ENCODE measurements at regions not wholly inside any gene's neighbourhood (a gene's known extent, or its start where the extent isn't known, plus 50 kb on each side); places are given as distances from the start of the nearest gene placed in this dataset.

DNA sequence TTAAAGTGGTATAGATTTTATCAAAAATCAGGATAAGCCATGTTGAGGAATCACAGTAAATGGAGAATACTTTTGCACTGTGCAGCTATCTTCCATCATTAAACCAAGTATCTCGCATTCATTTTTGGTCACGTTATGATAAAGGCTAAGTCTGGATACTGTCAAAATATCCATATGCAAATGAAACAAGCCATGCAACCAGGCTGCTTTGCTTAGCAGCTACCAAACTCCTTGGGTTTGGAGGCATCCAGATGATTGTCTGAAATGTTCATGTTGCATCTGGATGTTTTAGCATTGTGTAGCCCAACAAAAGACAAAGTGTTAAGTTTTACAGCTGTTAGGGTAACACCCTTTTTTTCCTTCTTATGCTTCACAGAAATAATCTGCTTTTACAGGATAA, 322.9 kb upstream of the MDFIC2 start:
- no peak for TF ChIP-seq POLR2A (IDR thresholded peaks at IDR 0.05; ENCODE audit: extremely low read depth, insufficient read length)
- TF ChIP-seq, protein P1, sequence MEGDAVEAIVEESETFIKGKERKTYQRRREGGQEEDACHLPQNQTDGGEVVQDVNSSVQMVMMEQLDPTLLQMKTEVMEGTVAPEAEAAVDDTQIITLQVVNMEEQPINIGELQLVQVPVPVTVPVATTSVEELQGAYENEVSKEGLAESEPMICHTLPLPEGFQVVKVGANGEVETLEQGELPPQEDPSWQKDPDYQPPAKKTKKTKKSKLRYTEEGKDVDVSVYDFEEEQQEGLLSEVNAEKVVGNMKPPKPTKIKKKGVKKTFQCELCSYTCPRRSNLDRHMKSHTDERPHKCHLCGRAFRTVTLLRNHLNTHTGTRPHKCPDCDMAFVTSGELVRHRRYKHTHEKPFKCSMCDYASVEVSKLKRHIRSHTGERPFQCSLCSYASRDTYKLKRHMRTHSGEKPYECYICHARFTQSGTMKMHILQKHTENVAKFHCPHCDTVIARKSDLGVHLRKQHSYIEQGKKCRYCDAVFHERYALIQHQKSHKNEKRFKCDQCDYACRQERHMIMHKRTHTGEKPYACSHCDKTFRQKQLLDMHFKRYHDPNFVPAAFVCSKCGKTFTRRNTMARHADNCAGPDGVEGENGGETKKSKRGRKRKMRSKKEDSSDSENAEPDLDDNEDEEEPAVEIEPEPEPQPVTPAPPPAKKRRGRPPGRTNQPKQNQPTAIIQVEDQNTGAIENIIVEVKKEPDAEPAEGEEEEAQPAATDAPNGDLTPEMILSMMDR (IDR thresholded peaks at IDR 0.05; ENCODE audit: low read depth, low read length), result no peak
- no peak for TF ChIP-seq MYC (IDR thresholded peaks at IDR 0.05; ENCODE audit: low read depth, low read length)
- TF ChIP-seq, protein P2, sequence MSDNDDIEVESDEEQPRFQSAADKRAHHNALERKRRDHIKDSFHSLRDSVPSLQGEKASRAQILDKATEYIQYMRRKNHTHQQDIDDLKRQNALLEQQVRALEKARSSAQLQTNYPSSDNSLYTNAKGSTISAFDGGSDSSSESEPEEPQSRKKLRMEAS (IDR thresholded peaks at IDR 0.05; ENCODE audit: low read depth, low read length), result no peak
- DNase-seq (ENCODE audit: low read depth), result no peak
- H3K4me3 ChIP-seq (ENCODE audit: low read depth, low read length), result no peak overlapping the region

DNA sequence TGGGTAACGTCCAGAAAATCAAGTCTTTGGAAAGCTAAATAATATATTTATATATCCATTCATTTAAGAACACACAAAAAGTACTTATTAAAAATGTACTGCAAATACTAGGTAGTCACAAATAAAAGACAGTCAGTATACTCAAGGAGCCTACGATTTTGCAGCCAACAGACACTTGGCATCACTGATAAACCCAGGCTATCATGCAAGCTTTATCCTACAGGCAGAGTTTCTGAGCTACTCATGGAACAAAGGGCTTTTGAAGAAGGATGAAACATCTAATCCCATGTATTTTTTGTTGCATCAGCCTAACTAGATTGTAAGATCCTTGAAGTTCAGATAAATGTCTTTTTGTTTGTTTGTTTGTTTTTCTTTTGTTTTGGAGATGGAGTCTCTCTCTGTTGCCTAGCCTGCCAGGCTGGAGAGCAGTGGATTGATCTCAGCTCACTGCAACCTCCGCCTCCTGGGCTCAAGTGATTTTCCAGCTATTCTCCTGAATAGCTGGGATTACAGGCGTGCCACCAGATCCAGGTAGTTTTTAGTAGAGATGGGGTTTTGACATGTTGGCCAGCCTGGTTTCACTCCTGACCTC, 319.4 kb upstream of the MDFIC2 start:
- TF ChIP-seq, protein P2 (IDR thresholded peaks at IDR 0.05; ENCODE audit: low read depth, low read length), result no peak
- TF ChIP-seq POLR2A (IDR thresholded peaks at IDR 0.05; ENCODE audit: extremely low read depth, insufficient read length), result no peak
- TF ChIP-seq, protein P1 (IDR thresholded peaks at IDR 0.05; ENCODE audit: low read depth, low read length), result no peak
- no peak for TF ChIP-seq MYC (IDR thresholded peaks at IDR 0.05; ENCODE audit: low read depth, low read length)
- no peak for DNase-seq (ENCODE audit: low read depth)

DNA sequence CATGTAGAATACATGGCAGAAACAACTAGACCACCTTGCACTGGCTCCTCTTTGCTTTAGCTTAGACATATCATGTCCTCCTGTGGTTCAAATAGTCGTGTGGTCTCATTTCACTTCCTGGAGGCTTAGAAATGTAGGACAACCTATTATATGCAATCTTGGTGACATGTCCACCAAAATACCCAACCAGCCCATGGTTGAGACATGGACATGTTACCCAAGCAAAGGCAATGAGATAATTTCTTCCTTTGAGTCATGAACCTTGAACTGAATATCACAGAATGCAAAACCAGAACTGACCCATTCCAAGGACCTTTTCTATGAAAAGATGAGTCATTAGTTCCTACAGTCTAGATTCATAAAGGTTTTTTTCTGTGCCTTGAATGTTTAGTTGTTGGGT, 309.0 kb upstream of the MDFIC2 start:
- TF ChIP-seq MYC (IDR thresholded peaks at IDR 0.05; ENCODE audit: low read depth, low read length), result no peak
- TF ChIP-seq POLR2A (IDR thresholded peaks at IDR 0.05; ENCODE audit: extremely low read depth, insufficient read length), result no peak
- TF ChIP-seq, protein P2 (IDR thresholded peaks at IDR 0.05; ENCODE audit: low read depth, low read length), result no peak
- TF ChIP-seq, protein P1 (IDR thresholded peaks at IDR 0.05; ENCODE audit: low read depth, low read length), result no peak
- no peak overlapping the region for H3K4me3 ChIP-seq (ENCODE audit: low read depth, low read length)
- DNase-seq (ENCODE audit: low read depth), result no peak

More for the DNA sequence above, 319.4 kb upstream of the MDFIC2 start:
- no peak overlapping the region for H3K4me3 ChIP-seq (ENCODE audit: low read depth, low read length)

DNA sequence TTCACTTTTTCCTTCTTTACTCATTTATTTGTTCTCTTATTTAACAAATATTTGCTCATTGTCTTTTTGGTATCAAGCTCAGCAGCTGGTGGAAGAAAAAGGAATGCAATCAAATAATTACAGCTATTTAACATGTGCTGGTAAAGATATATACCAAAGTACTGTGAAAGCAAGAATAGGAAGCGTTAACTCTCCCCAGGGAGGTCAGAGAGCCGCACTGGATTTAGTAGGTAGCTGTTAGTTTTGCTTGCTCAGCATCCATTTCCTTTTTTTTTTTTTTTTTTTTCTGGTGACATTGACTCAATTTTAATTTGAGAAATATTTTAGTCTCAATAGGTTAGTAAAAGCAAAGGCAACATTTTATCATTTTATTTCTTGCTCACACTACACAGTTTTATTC, 308.5 kb upstream of the MDFIC2 start:
- no peak overlapping the region for H3K4me3 ChIP-seq (ENCODE audit: low read depth, low read length)
- TF ChIP-seq, protein P2 (IDR thresholded peaks at IDR 0.05; ENCODE audit: low read depth, low read length), result no peak
- TF ChIP-seq, protein P1 (IDR thresholded peaks at IDR 0.05; ENCODE audit: low read depth, low read length), result no peak
- TF ChIP-seq MYC (IDR thresholded peaks at IDR 0.05; ENCODE audit: low read depth, low read length) (no peak), POLR2A (IDR thresholded peaks at IDR 0.05; ENCODE audit: extremely low read depth, insufficient read length) (no peak)
- DNase-seq (ENCODE audit: low read depth), result no peak

DNA sequence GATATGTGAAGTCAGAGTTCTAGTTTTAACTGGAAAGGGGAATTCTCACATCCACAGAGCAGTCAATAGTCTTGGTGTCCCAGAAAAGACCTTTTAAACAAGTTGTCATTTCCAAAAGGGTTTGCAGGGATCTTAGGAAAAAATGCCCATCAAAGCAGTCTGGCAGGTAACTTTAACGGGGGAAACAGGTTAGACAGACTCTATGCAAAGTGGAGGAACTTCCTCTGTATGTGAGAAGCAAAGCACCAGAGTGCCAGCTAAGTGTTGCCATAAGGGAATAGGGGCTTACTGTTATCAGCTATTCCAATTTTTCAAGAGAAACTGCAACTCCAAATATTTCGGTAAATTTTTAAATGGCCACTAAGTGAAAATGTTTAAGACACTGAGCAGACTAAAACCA, 307.9 kb upstream of the MDFIC2 start:
- no peak for DNase-seq (ENCODE audit: low read depth)
- H3K4me3 ChIP-seq (ENCODE audit: low read depth, low read length), result no peak overlapping the region
- TF ChIP-seq, protein P1 (IDR thresholded peaks at IDR 0.05; ENCODE audit: low read depth, low read length), result no peak
- TF ChIP-seq POLR2A (IDR thresholded peaks at IDR 0.05; ENCODE audit: extremely low read depth, insufficient read length) (no peak), MYC (IDR thresholded peaks at IDR 0.05; ENCODE audit: low read depth, low read length) (no peak)
- TF ChIP-seq, protein P2 (IDR thresholded peaks at IDR 0.05; ENCODE audit: low read depth, low read length), result no peak

Data from NB4 (cell line).